Stimulated activated CD8-positive, alpha-beta memory T cell treated with anti-CD3 and anti-CD28 coated beads, Interleukin-2, amount 100 ng/mL, for 1 hour (primary cell): ENCODE measurements at regions not wholly inside any gene's neighbourhood (a gene's known extent, or its start where the extent isn't known, plus 50 kb on each side); places are given as distances from the start of the nearest gene placed in this dataset.
"Not testable (repeated sequence)": the region's sequence is repeated elsewhere in the genome, so short reads cannot be mapped to it uniquely, and the experiment has no call there.

Experiments
- DNase-seq, 2 donors: peaks; one replicate each; pipeline ENCODE4 v3.0.0-alpha.2; 2020; ENCODE audit warnings: low read depth in 2 of 2

DNA sequence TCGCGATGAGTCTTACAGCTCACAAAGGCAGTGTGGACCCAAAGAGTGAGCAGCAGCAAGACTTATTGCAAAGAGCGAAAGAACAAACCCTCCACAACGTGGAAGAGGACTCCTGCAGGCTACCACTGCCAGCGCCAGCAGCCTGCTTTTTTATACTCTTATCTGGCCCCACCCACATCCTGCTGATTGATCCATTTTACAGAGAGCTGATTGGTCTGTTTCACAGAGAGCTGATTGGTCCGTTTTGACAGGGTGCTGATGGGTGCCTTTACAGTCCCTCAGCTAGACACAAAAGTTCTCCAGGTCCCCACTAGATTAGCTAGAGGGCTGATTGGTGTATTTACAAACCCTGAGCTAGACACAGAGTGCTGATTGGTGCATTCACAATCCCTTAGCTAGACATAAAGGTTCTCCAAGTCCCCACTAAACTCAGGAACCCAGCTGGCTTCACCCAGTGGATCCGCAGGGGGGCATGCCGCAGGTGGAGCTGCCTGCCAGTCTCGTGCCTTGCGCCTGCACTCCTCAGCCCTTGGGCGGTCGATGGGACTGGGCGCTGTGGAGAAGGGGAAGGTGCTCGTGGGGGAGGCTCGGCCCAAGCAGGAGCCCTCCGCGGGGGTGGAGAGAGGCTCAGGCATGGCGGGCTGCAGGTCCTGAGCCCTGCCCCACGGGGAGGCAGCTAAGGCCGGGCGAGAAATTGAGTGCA lies 75.7 kb downstream of the QDPR start:
- DNase-seq = not testable (repeated sequence)

DNA sequence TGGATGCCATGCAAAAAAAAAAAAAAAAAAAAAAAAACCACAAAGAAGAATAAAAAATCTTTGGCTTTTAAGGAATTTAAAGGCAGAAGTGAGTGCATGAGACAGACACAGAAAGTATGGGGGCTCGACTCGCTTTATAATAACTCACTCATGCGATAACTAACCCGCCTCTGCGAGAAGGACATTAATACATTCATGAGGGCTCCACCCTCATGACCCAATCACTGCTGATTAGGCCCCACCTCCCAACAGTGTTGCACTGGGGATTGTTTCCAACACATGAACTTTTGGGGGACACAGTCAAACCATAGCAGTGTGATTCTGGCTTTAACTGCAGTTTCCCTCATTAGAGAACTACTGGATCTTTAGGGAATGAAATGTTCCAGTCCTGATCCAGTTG lies 78.1 kb downstream of the QDPR start:
- DNase-seq = no peak

GRCh38 chr4:17427991-17428390 lies 83.9 kb downstream of the QDPR start:
- DNase-seq = no peak

GRCh38 chr4:17426222-17426621 lies 85.7 kb downstream of the QDPR start:
- no peak for DNase-seq

DNA sequence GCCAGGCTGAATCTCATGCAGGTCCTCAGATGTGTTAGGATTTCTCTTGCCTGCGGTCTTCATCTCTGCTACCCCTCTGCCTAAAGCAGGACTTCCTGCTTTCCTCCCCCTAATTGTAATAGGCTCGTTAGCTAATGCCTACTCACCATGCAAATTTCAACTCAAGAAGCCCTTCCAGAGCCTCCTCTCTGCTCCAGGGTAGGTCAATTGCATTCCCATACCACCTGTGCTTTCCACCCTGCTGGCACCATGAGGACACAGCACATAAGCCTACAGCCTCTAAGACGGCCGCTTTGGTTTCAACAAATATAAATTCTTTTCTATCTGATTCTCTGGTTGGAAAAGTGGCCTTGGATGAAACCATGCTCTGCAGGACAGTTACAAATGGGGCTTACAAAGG lies 93.9 kb downstream of the QDPR start:
- no peak for DNase-seq

GRCh38 chr4:17414392-17414791 lies 97.5 kb downstream of the QDPR start:
- no peak for DNase-seq

DNA sequence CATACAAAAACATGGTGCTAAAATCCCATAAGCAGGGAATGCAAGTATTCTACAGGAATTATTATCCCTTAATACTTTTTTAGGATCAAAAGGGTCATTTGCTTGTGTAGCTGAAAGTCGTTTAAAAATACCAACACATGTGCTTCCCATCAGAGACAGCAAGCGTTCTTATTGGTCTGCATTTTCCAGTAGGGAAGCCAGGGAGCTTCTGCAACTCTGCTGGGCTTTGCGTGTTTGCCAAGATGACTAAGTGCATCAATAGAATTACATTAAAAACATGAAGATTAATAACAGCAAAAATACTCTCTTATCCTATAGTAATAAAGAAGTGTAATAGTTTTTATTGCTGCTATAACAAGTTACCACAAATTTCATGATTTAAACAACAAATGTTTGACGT lies 111.2 kb downstream of the QDPR start:
- no peak for DNase-seq

DNA sequence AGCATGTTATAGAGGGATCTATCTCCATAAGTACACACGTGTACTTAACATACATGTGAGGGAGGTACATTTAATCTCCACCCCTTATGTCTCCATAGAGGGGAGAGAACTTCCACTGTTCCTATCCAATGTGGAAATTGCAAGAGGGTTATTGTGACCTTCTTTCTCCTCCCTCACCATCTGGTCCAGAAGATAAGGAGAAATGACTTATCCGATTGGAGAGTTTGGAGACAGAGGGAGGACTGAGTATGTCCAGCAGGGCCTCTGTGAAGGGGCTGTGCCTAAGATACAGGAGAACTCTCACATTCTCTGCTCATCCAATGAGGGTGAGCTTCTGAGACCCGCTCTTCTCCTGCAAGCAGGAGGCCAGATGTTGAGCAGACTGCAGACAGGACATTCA lies 113.1 kb downstream of the QDPR start:
- DNase-seq = no peak

DNA sequence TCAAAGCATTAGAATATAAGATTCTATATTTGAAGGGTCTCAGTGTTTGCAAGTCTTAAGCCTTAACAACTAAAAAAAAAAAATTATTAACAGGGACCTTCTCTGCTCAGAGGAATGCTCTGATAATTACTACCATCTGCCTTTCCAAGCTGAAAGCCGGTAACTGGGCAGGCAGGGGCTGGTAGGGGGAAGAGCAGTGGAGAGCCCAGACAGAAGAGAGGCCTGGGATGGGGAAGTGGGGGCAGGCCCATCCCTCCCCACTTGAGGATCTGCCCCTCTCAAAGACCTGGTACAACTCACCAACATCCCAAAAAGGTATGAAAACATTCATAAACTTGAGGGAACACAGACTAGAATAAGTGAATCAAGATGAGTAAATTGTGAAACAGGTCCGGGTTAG lies 113.9 kb downstream of the QDPR start:
- DNase-seq = no peak

- DNase-seq = no peak
Observed at GRCh38 chr4:17397611-17398010, 114.3 kb downstream of the QDPR start.

GRCh38 chr4:17385403-17385802 lies 126.5 kb downstream of the QDPR start:
- DNase-seq = no peak

GRCh38 chr4:17380347-17380746 lies 131.5 kb downstream of the QDPR start:
- no peak for DNase-seq

DNA sequence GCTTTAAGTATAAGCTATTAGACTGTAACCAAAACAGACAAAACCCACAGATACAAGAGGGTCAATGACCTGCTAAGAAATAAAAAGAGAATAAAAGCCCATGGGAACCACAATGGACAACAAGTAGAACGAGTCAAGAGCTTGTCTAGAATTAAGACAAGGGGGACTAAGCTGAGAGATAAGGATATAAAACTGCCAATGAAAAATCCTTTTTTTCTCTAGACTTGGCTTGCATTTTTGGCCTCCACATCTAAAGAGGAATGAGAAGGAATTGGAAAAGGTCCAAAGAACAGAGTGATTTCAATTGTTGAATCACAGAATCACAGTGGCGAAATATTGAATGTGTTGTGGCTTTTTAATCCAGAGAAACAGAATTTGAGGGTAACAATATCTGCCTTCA lies 135.7 kb downstream of the QDPR start:
- no peak for DNase-seq

DNA sequence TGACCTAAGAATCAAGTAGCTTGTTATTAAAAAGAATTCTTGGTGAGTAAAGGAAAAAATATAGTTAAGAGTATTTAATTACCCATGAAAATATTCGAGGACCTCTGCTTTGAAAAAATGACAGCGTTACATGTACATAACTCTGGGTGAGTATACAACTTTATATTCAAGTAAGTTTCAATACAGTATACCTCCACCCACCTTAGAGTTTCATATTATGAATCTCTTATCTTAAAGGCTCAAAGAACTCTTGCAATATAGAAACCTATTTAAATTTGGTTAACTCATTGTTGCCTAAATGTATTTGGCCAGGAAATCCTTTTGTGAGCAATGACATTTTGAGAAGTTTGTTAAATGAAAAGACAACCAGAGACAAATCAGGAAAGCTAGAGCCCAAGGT lies 138.2 kb downstream of the QDPR start:
- DNase-seq = no peak

DNA sequence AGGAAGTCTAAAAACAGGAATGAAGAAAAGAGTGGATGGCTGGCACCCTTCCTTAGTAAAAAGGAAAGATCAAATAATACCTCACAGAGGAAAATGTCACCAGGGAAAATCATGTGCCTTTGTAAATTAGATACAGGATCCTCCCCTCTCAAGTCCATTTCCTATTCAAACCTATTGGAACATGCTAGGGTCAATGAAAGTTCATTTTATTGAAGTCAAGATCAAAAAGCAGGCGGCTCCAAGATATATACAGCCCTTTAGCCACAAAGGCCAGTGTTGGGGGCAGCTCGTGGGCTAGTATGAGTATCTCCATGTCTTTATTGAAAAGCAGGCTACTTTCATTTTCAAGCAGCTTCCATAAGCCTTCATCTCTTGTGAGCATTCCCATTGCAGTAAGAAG lies 141.1 kb downstream of the QDPR start:
- DNase-seq = no peak

- no peak for DNase-seq
Observed at GRCh38 chr4:17368408-17368807, 143.5 kb downstream of the QDPR start.

- no peak for DNase-seq
Observed at GRCh38 chr4:17367201-17367600, 144.7 kb downstream of the QDPR start.

DNA sequence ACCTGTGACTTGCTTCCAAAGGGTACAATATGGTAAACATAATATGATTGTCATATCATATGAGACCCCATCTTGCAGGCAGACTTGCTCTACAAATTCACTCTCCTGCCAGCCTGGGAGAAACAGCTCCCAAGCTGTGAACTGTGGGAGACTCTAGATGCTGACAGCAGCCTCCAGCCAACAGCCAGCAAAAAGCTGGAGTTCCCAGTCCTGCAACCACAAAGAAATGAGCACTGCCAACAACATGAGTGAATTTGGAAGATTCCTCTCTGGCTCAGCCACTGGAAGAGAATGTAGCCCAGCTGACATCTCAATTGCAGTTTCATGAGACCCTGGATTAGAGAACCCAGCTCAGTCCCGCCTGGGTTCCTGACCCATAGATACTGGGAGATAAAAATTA lies 145.4 kb downstream of the QDPR start:
- DNase-seq = no peak

- DNase-seq = no peak
Observed at GRCh38 chr4:17362430-17362829, 149.5 kb downstream of the QDPR start.

DNA sequence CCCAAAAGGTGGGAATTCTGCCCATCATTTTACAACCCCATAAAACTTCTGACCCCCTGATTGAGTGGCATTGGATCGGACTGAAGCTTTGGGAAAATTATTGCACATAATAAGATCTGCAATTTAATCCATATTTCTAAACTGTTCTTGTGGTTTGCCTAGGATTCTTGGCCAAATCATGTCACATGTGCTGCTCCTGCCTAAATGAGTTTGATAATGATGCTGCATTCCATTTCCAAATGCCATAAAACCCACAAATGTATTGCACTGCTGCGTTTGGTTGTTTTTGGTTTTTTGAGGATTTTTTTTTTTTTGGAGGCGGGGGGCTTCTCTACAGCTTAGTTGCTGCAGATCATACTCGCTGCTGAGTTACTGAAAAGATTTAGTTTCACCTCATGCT lies 153.6 kb downstream of the QDPR start:
- DNase-seq = no peak

- DNase-seq = no peak
Observed at GRCh38 chr4:17356926-17357325, 155.0 kb downstream of the QDPR start.

DNA sequence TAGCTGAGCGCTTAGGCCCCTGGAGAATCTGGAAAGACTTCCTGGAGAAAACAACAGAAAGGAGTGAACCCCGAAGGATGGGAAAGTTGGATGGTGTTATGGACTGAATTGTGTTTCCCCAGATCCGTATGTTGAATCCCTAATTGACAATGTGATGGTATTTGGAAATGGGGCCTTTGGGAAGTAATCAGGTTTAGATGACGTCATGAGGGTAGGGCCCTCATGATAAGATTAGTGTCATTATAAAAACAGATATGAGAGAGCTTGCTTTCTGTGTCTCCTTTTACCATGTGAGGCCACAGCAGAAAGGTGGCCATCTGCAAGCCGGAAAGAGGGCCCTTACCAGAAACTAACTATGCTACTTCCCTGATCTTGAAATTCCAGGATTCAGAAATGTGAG lies 159.5 kb downstream of the QDPR start:
- DNase-seq = no peak

GRCh38 chr4:17347445-17347844 lies 164.4 kb downstream of the QDPR start:
- DNase-seq = no peak

DNA sequence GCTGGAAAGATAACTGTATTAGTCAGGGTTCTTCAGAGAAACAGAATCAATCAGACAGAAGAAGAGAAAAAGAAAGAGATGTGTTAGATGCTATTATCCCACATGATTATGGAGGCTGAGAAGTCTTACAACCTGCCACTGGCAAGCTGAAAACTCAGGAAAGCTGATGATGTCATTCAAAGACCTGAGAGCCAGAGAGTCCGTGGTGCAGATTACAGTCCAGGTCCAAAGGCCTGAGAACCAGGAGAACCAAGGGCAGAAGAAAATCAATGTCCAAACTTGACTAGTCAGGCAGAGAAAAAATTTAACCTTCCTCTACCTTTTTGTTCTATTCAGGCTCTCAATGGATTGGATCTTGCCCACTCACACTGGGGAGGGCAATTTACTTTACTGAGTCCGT lies 172.5 kb downstream of the QDPR start:
- DNase-seq = no peak
